ENCODE measurements at regions not wholly inside any gene's neighbourhood (a gene's known extent, or its start where the extent isn't known, plus 50 kb on each side); places are given as distances from the start of the nearest gene placed in this dataset.

GRCh38 chr3:102741105-102741504, 306.3 kb downstream of the ZPLD1 start:
- in situ Hi-C loops (cut with MboI; ENCODE audit: low sequenced_read_pairs) = no loop called here

GRCh38 chr3:102741694-102742093, 306.9 kb downstream of the ZPLD1 start:
- in situ Hi-C loops (cut with MboI; ENCODE audit: low sequenced_read_pairs) = no loop called here

- in situ Hi-C loops (cut with MboI; ENCODE audit: low sequenced_read_pairs) = no loop called here
Observed at GRCh38 chr3:102745881-102746280, 311.1 kb downstream of the ZPLD1 start.

DNA sequence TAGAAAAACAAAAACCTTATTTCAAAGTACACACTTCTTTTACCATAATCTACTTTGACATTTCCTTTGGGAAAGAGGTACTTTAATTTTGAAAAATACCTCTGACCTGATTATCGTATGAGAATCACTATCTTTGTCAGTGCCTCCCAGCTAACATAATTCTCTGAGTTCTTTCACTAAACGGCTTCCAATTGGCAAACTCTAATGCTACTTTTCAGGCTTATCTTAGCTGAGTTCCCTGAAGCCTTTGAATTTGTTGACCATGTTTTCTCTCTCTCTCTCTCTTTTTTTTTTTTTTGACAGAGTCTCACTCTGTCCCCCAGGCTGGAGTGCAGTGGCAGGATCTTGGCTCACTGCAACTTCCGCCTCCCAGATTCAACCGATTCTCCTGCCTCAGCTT, 312.8 kb downstream of the ZPLD1 start:
- in situ Hi-C loops (cut with MboI; ENCODE audit: low sequenced_read_pairs) = no loop called here

GRCh38 chr3:102748646-102749045, 313.8 kb downstream of the ZPLD1 start:
- in situ Hi-C loops (cut with MboI; ENCODE audit: low sequenced_read_pairs) = no loop called here

DNA sequence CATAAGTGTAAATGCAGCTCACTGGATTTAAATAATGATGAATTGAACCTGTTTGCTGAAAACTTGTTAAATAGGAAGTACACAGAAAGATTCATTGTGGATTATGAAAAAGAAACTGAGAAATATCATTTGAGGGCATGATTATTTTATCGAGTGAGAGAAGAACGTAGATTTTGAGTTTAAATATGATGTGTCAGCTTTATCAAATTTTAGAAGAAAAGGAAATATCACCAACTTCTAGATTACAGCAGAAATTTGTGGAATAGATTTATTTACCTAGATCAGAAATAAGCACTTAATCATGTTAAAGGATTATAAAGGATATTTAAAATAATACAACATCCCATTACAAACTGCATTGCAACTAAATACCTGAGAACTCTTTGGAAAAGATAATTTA, 315.5 kb downstream of the ZPLD1 start:
- in situ Hi-C loops (cut with MboI; ENCODE audit: low sequenced_read_pairs) = no loop called here

GRCh38 chr3:102753901-102754300, 319.1 kb downstream of the ZPLD1 start:
- in situ Hi-C loops (cut with MboI; ENCODE audit: low sequenced_read_pairs) = no loop called here

DNA sequence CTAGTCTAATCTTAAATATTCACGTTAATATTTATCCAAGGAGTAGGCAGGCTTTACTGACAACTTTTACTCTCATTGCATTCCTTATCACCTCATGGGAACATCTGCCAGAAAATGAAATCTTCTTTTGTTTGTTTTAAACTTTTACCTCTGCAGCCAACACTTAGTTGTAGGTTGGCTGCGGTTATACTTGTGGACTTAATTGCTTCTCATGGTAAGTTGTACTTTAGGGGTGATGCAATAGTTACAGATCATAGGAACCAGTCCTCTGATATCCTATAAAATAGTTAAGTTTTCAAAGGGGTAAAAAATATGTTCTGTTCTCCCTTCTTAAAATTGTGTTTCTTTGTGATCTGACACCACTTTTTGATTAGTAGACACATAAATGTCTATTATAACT, 321.9 kb downstream of the ZPLD1 start:
- in situ Hi-C loops (cut with MboI; ENCODE audit: low sequenced_read_pairs) = no loop called here

DNA sequence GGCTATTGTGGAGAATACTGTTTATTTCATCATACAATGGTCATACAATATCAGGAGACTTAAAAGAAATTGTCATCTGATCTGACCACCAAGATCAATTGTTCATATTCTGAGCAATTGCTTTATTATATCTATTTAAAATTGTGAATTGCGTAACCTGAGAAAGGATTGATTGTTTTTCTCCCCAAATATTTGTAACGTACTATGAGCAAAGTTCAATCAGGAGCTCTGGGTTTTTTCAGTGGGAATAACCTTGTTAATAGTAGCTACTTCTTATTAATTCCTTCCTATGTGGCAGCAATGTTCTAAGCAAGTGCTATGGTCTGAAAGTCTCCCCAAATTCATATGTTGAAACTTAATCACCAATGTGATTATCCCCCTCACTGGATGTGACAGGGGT, 323.1 kb downstream of the ZPLD1 start:
- in situ Hi-C loops (cut with MboI; ENCODE audit: low sequenced_read_pairs) = no loop called here

DNA sequence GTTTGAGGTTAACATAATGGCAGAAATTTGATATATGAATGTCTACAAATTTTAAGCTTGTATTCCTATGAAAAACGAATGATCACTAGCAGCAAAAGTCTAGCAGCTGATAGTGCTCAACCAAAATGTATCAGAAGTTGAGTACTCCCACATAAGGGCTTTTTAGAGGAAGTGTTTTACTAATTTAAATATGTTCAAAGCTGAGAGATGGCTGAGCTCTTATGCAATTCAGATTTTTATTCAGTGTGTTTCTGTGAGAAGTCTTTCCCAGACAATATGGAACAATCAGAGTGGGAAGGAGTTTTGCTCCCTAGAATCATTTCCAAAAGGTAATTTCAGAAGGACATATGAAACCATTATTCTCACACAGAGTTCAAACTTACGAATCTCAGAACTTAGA, 327.0 kb downstream of the ZPLD1 start:
- in situ Hi-C loops (cut with MboI; ENCODE audit: low sequenced_read_pairs) = no loop called here

GRCh38 chr3:102790747-102791325, 356.0 kb downstream of the ZPLD1 start:
- in situ Hi-C loops (cut with MboI; ENCODE audit: low sequenced_read_pairs) = no loop called here

- in situ Hi-C loops (cut with MboI; ENCODE audit: low sequenced_read_pairs) = no loop called here
Observed at GRCh38 chr3:102791641-102792589, 357.1 kb downstream of the ZPLD1 start.

DNA sequence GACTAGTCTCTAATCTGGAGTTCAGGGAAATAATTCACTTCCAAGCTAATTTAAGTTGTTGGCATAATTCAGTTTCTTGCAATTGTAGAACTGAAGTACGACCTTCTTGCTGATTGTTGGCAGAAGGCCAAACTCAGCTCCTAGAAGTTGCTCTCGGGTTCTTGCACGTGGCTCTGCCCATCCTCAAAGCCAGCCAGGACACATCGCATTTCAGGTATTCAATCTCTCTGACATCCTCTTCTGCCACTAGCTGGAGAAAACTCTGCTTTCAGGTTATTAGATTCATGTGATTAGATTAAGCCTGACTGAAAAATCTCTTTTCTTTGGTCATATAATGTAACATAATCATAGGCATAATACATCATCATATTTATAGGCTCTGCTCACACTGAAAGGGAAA, 362.0 kb downstream of the ZPLD1 start:
- in situ Hi-C loops (cut with MboI; ENCODE audit: low sequenced_read_pairs) = no loop called here

DNA sequence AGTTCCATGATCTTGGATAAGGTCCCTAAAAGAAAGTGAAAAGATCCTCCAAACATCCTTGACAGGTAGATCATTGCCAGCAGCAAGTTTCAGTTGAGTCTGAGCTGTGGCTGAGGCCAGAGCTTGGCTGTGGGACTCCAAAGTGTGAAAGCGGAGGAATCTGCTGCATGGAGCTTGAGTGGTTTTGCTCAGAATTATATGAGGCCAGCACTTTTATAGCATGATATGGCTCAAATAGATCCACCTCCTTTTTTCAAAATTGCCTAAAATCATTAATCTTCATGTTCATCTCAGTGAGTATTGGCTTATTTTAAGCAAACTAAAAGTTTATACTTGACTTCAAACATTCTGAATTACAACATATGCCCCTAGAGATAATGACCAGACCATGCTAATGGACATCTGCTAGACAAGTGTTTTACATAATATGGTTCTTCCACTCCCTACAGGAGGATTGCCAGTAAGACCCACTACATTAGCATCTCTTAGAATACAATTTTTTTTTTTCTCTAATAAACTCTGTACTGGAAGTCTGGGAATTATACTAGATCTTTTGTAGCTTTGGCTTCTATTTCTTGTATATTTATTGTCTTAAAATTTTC, 368.1 kb downstream of the ZPLD1 start:
- in situ Hi-C loops (cut with MboI; ENCODE audit: low sequenced_read_pairs) = no loop called here

- in situ Hi-C loops (cut with MboI; ENCODE audit: low sequenced_read_pairs) = no loop called here
Observed at GRCh38 chr3:102810937-102811336, 376.1 kb downstream of the ZPLD1 start.

DNA sequence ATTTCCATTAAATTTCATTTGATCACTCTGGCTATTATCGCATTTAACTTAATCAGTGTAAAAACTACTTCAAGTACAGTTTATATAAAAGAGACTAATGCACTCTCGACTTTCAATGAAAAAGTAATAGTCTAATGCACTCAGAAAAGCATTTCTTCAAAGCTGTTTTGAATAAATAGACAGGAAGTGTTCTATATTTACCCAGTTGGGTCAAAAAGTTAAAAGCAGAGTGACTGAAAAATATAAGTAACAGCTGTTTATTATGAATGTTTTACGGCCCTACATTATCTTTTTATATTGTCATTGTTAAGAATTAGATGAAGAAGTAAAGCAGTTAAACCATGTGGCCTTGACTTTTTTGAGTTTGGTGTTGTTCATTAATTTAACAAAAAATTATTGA, 391.8 kb downstream of the ZPLD1 start:
- in situ Hi-C loops (cut with MboI; ENCODE audit: low sequenced_read_pairs) = no loop called here

DNA sequence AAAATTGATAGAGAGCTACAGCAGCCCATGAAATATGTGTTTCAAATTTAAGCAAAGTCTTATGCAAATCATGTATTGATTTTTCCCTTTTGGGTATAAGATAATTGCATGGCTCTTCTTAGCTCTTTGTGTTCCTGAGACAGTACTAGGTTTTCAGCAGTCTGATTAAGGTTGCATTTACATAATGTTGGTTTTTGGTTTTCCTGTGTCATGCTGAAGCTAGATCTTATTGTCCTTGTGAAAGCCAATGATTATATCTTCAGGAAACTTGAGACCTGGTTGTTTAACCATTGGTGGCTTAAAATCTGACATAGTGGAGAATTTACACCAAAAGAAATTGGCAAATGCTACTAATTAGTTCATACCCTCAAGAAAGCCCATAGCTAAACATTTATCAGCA, 392.6 kb downstream of the ZPLD1 start:
- in situ Hi-C loops (cut with MboI; ENCODE audit: low sequenced_read_pairs) = no loop called here

DNA sequence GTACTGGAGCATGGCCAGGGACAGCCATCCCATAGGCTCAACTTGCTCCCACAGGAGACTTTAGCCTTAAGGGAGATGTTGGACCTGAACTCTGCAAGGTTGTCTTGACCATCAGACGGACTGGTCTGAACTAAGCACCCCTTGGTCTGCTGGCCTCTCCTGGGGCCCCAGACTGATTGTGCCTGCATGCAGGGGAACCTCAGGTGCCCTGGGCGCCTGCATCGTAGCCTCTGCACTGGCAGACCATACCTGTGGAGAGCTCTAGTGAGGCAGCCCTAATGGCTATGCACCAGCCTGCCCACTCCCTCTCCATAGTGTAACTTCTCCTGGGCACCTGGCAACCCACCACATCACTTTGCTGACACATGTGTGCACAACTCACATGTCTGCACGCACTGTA, 395.6 kb downstream of the ZPLD1 start:
- in situ Hi-C loops (cut with MboI; ENCODE audit: low sequenced_read_pairs) = no loop called here

GRCh38 chr3:102841866-102842265, 407.1 kb downstream of the ZPLD1 start:
- in situ Hi-C loops (cut with MboI; ENCODE audit: low sequenced_read_pairs) = no loop called here

GRCh38 chr3:102866845-102867244, 432.0 kb downstream of the ZPLD1 start:
- in situ Hi-C loops (cut with MboI; ENCODE audit: low sequenced_read_pairs) = no loop called here

DNA sequence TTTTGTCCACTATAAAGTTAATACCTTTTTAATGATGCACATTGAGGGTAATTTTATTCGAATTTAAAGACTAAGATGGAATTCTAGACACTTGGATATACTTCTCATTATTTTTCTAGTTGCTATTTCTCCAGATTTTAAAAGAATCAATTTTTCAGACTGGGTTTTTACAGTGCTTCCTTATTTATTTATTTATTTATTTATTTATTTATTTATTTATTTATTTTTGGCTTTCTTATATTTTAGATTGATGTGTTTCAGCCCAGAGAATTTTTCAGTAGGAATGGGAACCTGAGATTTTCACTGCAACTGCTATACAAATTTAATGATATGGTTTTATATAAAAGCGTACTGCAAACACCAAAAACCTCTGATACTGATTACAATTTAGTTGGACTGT, 448.7 kb downstream of the ZPLD1 start:
- in situ Hi-C loops (cut with MboI; ENCODE audit: low sequenced_read_pairs) = no loop called here

DNA sequence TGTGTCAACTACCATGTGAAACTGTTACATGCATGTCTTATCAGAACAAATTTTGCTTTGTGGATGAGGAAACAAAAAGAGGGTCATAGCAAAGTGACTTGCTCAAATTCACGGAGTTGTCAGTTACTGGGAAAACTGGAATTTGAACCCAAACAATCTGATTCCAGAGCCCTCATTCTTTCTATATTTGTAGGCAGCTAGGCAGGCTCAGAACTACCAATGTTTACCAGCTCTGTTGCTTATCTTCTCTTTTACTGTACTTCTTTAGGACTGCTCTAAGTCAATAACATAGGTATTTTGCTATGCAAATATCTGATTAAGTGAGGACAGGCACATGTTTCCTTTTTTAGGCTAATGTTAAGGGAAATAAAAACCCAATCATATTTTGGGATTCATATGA, 450.5 kb downstream of the ZPLD1 start:
- in situ Hi-C loops (cut with MboI; ENCODE audit: low sequenced_read_pairs) = no loop called here

Data from HL-60/S4 (cell line).